ENCODE measurements at regions not wholly inside any gene's neighbourhood (a gene's known extent, or its start where the extent isn't known, plus 50 kb on each side); places are given as distances from the start of the nearest gene placed in this dataset.
"Not testable (repeated sequence)": the region's sequence is repeated elsewhere in the genome, so short reads cannot be mapped to it uniquely, and the experiment has no call there.

GRCh38 chr10:9450801-9451200, 1396.3 kb downstream of the GATA3 start:
- H3K4me2 ChIP-seq (ENCODE audit: low read depth, low read length, poor library complexity, severe bottlenecking), result no peak overlapping the region
- no peaks in the 10 kb centered on the region for H3K27me3 ChIP-seq (ENCODE audit: low read length)
- H3K27ac ChIP-seq (ENCODE audit: low read depth, low read length), result no peak overlapping the region
- no peak for TF ChIP-seq CTCF (IDR thresholded peaks at IDR 0.05; ENCODE audit: insufficient read depth, low read length, poor library complexity, severe bottlenecking)
- H3K9me3 ChIP-seq (ENCODE audit: insufficient read depth, low read length), result no peaks in the 10 kb centered on the region
- no peaks in the 10 kb centered on the region for H4K20me1 ChIP-seq (ENCODE audit: low read depth, low read length)
- no peak overlapping the region for H2AFZ ChIP-seq (ENCODE audit: low read depth, low read length, severe bottlenecking)
- no peak overlapping the region for H3K4me3 ChIP-seq (ENCODE audit: insufficient read depth, low read length, poor library complexity, severe bottlenecking)
- H3K79me2 ChIP-seq (ENCODE audit: insufficient read depth, low read length), result no peaks in the 10 kb centered on the region
- H3K36me3 ChIP-seq (ENCODE audit: low read length), result no peaks in the 10 kb centered on the region
- no peaks in the 10 kb centered on the region for H3K9me2 ChIP-seq (replicated peaks; ENCODE audit: insufficient read depth, low read length)
- H3K9ac ChIP-seq (ENCODE audit: low read length), result no peak overlapping the region
- no peaks in the 10 kb centered on the region for H3F3A ChIP-seq (ENCODE audit: insufficient read depth)

- Histone ChIP-seq H3K9ac (ENCODE audit: low read length) (no peak overlapping the region), H3F3A (ENCODE audit: insufficient read depth) (no peaks in the 10 kb centered on the region), H3K79me2 (ENCODE audit: insufficient read depth, low read length) (no peaks in the 10 kb centered on the region), H3K27ac (ENCODE audit: low read depth, low read length) (no peak overlapping the region), H4K20me1 (ENCODE audit: low read depth, low read length) (no peaks in the 10 kb centered on the region), H3K9me2 (replicated peaks; ENCODE audit: insufficient read depth, low read length) (no peaks in the 10 kb centered on the region), H3K36me3 (ENCODE audit: low read length) (no peaks in the 10 kb centered on the region), H3K27me3 (ENCODE audit: low read length) (no peaks in the 10 kb centered on the region), H3K9me3 (ENCODE audit: insufficient read depth, low read length) (no peaks in the 10 kb centered on the region), H3K4me2 (ENCODE audit: low read depth, low read length, poor library complexity, severe bottlenecking) (no peak overlapping the region), H3K4me3 (ENCODE audit: insufficient read depth, low read length, poor library complexity, severe bottlenecking) (no peak overlapping the region), H2AFZ (ENCODE audit: low read depth, low read length, severe bottlenecking) (no peak overlapping the region)
- TF ChIP-seq CTCF (IDR thresholded peaks at IDR 0.05; ENCODE audit: insufficient read depth, low read length, poor library complexity, severe bottlenecking) (no peak), EZH2phosphoT487 (conservative IDR thresholded peaks at IDR 0.05; ENCODE audit: low read length) (no peak)
Observed at GRCh38 chr10:9451211-9451773, 1396.8 kb downstream of the GATA3 start.

- no peaks in the 10 kb centered on the region for H3F3A ChIP-seq (ENCODE audit: insufficient read depth)
- no peaks in the 10 kb centered on the region for H3K27me3 ChIP-seq (ENCODE audit: low read length)
- no peaks in the 10 kb centered on the region for H3K9me3 ChIP-seq (ENCODE audit: insufficient read depth, low read length)
- H3K9me2 ChIP-seq (replicated peaks; ENCODE audit: insufficient read depth, low read length), result no peaks in the 10 kb centered on the region
- H3K9ac ChIP-seq (ENCODE audit: low read length), result no peak overlapping the region
- H3K4me2 ChIP-seq (ENCODE audit: low read depth, low read length, poor library complexity, severe bottlenecking), result no peak overlapping the region
- H3K36me3 ChIP-seq (ENCODE audit: low read length), result no peaks in the 10 kb centered on the region
- TF ChIP-seq EZH2phosphoT487 (conservative IDR thresholded peaks at IDR 0.05; ENCODE audit: low read length) (no peak), CTCF (IDR thresholded peaks at IDR 0.05; ENCODE audit: insufficient read depth, low read length, poor library complexity, severe bottlenecking) (no peak)
- no peaks in the 10 kb centered on the region for H4K20me1 ChIP-seq (ENCODE audit: low read depth, low read length)
- H3K79me2 ChIP-seq (ENCODE audit: insufficient read depth, low read length), result no peaks in the 10 kb centered on the region
- no peak overlapping the region for H2AFZ ChIP-seq (ENCODE audit: low read depth, low read length, severe bottlenecking)
- no peak overlapping the region for H3K4me3 ChIP-seq (ENCODE audit: insufficient read depth, low read length, poor library complexity, severe bottlenecking)
- H3K27ac ChIP-seq (ENCODE audit: low read depth, low read length), result no peak overlapping the region
Observed at GRCh38 chr10:9452056-9452455, 1397.6 kb downstream of the GATA3 start.

- H4K20me1 ChIP-seq (ENCODE audit: low read depth, low read length); H3K4me3 ChIP-seq (ENCODE audit: insufficient read depth, low read length, poor library complexity, severe bottlenecking); H3K9ac ChIP-seq (ENCODE audit: low read length); H3K27me3 ChIP-seq (ENCODE audit: low read length); H3F3A ChIP-seq (ENCODE audit: insufficient read depth); H2AFZ ChIP-seq (ENCODE audit: low read depth, low read length, severe bottlenecking); H3K9me2 ChIP-seq (replicated peaks; ENCODE audit: insufficient read depth, low read length); H3K27ac ChIP-seq (ENCODE audit: low read depth, low read length); H3K4me2 ChIP-seq (ENCODE audit: low read depth, low read length, poor library complexity, severe bottlenecking); H3K79me2 ChIP-seq (ENCODE audit: insufficient read depth, low read length); H3K9me3 ChIP-seq (ENCODE audit: insufficient read depth, low read length); H3K36me3 ChIP-seq (ENCODE audit: low read length): not testable (repeated sequence)
Observed at GRCh38 chr10:9453871-9454270, 1399.4 kb downstream of the GATA3 start.
